HEK293 (cell line): ENCODE measurements at regions not wholly inside any gene's neighbourhood (a gene's known extent, or its start where the extent isn't known, plus 50 kb on each side); places are given as distances from the start of the nearest gene placed in this dataset.

Experiments
- KLF16 ChIP-seq: fragments of 450-650 bp; formaldehyde crosslinking; IDR thresholded peaks from 2 replicates; pipeline ENCODE4 v1.5.1; 2017; ENCODE audit warnings: missing biosample characterization, missing genetic modification characterization
- MYNN ChIP-seq: fragments of 450-650 bp; formaldehyde crosslinking; IDR thresholded peaks from 2 replicates; pipeline ENCODE4 v1.5.1; 2016; ENCODE audit warnings: missing biosample characterization, missing genetic modification characterization, borderline replicate concordance
- SP2 ChIP-seq: fragments of 450-650 bp; formaldehyde crosslinking; IDR thresholded peaks from 2 replicates; pipeline ENCODE4 v1.5.1; 2016; ENCODE audit warnings: missing biosample characterization, missing genetic modification characterization
- WT1 ChIP-seq: fragments of 450-650 bp; formaldehyde crosslinking; IDR thresholded peaks from 2 replicates; pipeline ENCODE4 v1.5.1; 2016; ENCODE audit warnings: missing biosample characterization, missing genetic modification characterization
- YY1 ChIP-seq: fragments of 450-650 bp; formaldehyde crosslinking; IDR thresholded peaks from 2 replicates; pipeline ENCODE4 v1.5.1; 2018; ENCODE audit warnings: missing biosample characterization, missing genetic modification characterization
- ZIC2 ChIP-seq: fragments of 450-650 bp; formaldehyde crosslinking; IDR thresholded peaks from 2 replicates; pipeline ENCODE4 v1.5.1; 2016; ENCODE audit warnings: missing biosample characterization, missing genetic modification characterization
- ZNF114 ChIP-seq: fragments of 450-650 bp; formaldehyde crosslinking; IDR thresholded peaks from 2 replicates; pipeline ENCODE4 v1.5.0; 2017; ENCODE audit warnings: missing biosample characterization, missing genetic modification characterization
- TF ChIP-seq, protein P1 (sequence below): fragments of 450-650 bp; formaldehyde crosslinking; IDR thresholded peaks from 2 replicates; pipeline ENCODE4 v1.5.1; 2016; ENCODE audit warnings: missing biosample characterization, missing genetic modification characterization
- TF ChIP-seq, protein P2 (sequence below): fragments of 450-650 bp; formaldehyde crosslinking; IDR thresholded peaks from 2 replicates; pipeline ENCODE4 v1.5.1; 2017; ENCODE audit warnings: missing biosample characterization, missing genetic modification characterization
- TF ChIP-seq, protein P3 (sequence below): fragments of 450-650 bp; formaldehyde crosslinking; IDR thresholded peaks from 2 replicates; pipeline ENCODE4 v1.5.1; 2016; ENCODE audit warnings: missing biosample characterization, missing genetic modification characterization, low read depth
- TF ChIP-seq, protein P4 (sequence below): fragments of 450-650 bp; formaldehyde crosslinking; IDR thresholded peaks from 2 replicates; pipeline ENCODE4 v1.5.1; 2016; ENCODE audit warnings: missing biosample characterization, missing genetic modification characterization

DNA sequence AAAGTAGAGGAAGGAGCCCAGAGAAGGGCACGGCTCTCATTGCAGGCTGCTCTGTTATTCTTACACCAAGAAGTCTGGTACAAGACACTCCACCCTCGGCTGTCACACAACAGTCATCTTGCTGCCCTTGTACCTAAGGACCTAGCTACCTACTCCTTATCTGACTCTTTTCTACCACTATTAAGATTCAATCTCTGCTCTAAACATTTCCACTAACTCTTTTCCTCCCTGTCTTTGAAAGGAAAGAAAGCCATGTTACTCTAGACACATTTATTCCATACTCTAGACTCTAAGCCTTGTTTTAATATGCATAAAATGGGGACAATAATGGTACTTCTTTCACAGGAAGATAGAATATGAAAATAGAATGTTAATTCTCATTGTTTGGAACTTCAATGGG is 73.3 kb upstream of the C3orf49 start:
- TF ChIP-seq, protein P1, sequence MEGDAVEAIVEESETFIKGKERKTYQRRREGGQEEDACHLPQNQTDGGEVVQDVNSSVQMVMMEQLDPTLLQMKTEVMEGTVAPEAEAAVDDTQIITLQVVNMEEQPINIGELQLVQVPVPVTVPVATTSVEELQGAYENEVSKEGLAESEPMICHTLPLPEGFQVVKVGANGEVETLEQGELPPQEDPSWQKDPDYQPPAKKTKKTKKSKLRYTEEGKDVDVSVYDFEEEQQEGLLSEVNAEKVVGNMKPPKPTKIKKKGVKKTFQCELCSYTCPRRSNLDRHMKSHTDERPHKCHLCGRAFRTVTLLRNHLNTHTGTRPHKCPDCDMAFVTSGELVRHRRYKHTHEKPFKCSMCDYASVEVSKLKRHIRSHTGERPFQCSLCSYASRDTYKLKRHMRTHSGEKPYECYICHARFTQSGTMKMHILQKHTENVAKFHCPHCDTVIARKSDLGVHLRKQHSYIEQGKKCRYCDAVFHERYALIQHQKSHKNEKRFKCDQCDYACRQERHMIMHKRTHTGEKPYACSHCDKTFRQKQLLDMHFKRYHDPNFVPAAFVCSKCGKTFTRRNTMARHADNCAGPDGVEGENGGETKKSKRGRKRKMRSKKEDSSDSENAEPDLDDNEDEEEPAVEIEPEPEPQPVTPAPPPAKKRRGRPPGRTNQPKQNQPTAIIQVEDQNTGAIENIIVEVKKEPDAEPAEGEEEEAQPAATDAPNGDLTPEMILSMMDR (tag by site-specific recombination) = no peak
- TF ChIP-seq YY1 (tag by site-specific recombination) (no peak), ZNF114 (tag by site-specific recombination) (no peak), KLF16 (tag by site-specific recombination) (no peak), MYNN (no peak), ZIC2 (tag by site-specific recombination) (no peak), SP2 (no peak), WT1 (no peak)
- TF ChIP-seq, protein P2, sequence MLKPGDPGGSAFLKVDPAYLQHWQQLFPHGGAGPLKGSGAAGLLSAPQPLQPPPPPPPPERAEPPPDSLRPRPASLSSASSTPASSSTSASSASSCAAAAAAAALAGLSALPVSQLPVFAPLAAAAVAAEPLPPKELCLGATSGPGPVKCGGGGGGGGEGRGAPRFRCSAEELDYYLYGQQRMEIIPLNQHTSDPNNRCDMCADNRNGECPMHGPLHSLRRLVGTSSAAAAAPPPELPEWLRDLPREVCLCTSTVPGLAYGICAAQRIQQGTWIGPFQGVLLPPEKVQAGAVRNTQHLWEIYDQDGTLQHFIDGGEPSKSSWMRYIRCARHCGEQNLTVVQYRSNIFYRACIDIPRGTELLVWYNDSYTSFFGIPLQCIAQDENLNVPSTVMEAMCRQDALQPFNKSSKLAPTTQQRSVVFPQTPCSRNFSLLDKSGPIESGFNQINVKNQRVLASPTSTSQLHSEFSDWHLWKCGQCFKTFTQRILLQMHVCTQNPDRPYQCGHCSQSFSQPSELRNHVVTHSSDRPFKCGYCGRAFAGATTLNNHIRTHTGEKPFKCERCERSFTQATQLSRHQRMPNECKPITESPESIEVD (tag by site-specific recombination) = no peak
- TF ChIP-seq, protein P3, sequence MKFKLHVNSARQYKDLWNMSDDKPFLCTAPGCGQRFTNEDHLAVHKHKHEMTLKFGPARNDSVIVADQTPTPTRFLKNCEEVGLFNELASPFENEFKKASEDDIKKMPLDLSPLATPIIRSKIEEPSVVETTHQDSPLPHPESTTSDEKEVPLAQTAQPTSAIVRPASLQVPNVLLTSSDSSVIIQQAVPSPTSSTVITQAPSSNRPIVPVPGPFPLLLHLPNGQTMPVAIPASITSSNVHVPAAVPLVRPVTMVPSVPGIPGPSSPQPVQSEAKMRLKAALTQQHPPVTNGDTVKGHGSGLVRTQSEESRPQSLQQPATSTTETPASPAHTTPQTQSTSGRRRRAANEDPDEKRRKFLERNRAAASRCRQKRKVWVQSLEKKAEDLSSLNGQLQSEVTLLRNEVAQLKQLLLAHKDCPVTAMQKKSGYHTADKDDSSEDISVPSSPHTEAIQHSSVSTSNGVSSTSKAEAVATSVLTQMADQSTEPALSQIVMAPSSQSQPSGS (tag by site-specific recombination) = no peak
- TF ChIP-seq, protein P4, sequence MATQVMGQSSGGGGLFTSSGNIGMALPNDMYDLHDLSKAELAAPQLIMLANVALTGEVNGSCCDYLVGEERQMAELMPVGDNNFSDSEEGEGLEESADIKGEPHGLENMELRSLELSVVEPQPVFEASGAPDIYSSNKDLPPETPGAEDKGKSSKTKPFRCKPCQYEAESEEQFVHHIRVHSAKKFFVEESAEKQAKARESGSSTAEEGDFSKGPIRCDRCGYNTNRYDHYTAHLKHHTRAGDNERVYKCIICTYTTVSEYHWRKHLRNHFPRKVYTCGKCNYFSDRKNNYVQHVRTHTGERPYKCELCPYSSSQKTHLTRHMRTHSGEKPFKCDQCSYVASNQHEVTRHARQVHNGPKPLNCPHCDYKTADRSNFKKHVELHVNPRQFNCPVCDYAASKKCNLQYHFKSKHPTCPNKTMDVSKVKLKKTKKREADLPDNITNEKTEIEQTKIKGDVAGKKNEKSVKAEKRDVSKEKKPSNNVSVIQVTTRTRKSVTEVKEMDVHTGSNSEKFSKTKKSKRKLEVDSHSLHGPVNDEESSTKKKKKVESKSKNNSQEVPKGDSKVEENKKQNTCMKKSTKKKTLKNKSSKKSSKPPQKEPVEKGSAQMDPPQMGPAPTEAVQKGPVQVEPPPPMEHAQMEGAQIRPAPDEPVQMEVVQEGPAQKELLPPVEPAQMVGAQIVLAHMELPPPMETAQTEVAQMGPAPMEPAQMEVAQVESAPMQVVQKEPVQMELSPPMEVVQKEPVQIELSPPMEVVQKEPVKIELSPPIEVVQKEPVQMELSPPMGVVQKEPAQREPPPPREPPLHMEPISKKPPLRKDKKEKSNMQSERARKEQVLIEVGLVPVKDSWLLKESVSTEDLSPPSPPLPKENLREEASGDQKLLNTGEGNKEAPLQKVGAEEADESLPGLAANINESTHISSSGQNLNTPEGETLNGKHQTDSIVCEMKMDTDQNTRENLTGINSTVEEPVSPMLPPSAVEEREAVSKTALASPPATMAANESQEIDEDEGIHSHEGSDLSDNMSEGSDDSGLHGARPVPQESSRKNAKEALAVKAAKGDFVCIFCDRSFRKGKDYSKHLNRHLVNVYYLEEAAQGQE (tag by site-specific recombination) = no peak
